Sigmoid colon (tissue), 6 donors: ENCODE measurements at regions not wholly inside any gene's neighbourhood (a gene's known extent, or its start where the extent isn't known, plus 50 kb on each side); places are given as distances from the start of the nearest gene placed in this dataset.

Experiments
- DNase-seq: peaks from one replicate; pipeline ENCODE4 v3.0.0-alpha.2; 2019
- H3K27ac ChIP-seq, 4 donors: fragments of 200-600 bp; sonication (generic); one replicate each; pipeline ENCODE4 v1.5.1; 2016 to 2019; ENCODE audit warnings: mild to moderate bottlenecking in 1 of 4
- H3K27me3 ChIP-seq, 3 donors: fragments of 200-600 bp; sonication (generic); one replicate each; pipeline ENCODE4 v1.5.1; 2019; ENCODE audit warnings: mild to moderate bottlenecking in 1 of 3
- H3K36me3 ChIP-seq, 4 donors: fragments of 200-600 bp; sonication (generic); one replicate each; pipeline ENCODE4 v1.5.1; 2016 to 2019
- H3K4me1 ChIP-seq, 4 donors: fragments of 200-600 bp; sonication (generic); one replicate each; pipeline ENCODE4 v1.5.1; 2017 to 2019
- H3K4me3 ChIP-seq, 4 donors: fragments of 200-600 bp; sonication (generic); one replicate each; pipeline ENCODE4 v1.5.1; 2017 to 2019; ENCODE audit warnings: mild to moderate bottlenecking in 2 of 4, moderate library complexity in 1 of 4
- H3K9me3 ChIP-seq, 4 donors: fragments of 200-600 bp in 3 of 4; sonication (generic) in 3 of 4; one replicate each; pipeline versions ENCODE4 v1.5.1 to v1.6.1; 2013 to 2019
- CTCF ChIP-seq, 4 experiments: fragments of 450-650 bp in 3 of 4; fragments of 200-600 bp in 1 of 4; IDR thresholded peaks; one replicate each; pipeline ENCODE4 v1.5.1; 2016 to 2019; ENCODE audit warnings: antibody characterized with exemption in 4 of 4, mild to moderate bottlenecking in 3 of 4, moderate library complexity in 2 of 4
- EP300 ChIP-seq, 4 donors: sonication (generic); formaldehyde crosslinking; IDR thresholded peaks; one replicate each; pipeline ENCODE4 v1.6.1; 2017; ENCODE audit warnings: antibody characterized with exemption in 4 of 4
- POLR2A ChIP-seq, 2 donors: fragments of 450-650 bp; IDR thresholded peaks; one replicate each; pipeline ENCODE4 v1.6.1; 2016; ENCODE audit warnings: antibody characterized with exemption in 2 of 2, mild to moderate bottlenecking in 2 of 2, moderate library complexity in 2 of 2
- POLR2AphosphoS5 ChIP-seq, 4 donors: sonication (generic); formaldehyde crosslinking; IDR thresholded peaks; one replicate each; pipeline ENCODE4 v1.6.1; 2017; ENCODE audit warnings: antibody characterized with exemption in 4 of 4
- WGBS, 2 donors: extraction: QIAGEN DNeasy Blood & Tissue Kit; methylation state at CpG; one replicate each; pipeline ENCODE4 v1.1.7; 2013; 5-methylcytosine and 5-hydroxymethylcytosine counted together
- intact Hi-C: fragments of 100-400 bp; cut with DNase I; formaldehyde crosslinking; loops from one replicate; pipeline ENCODE4 v1.15.1; 2023
- donor health status: healthy with polysubstance abuse.
- donor health status: healthy.

- WGBS, 2 donors, result 52 to 61% methylated on average over 8 of the region's 8 CpGs
- intact Hi-C loops, result no loop called here
- Histone ChIP-seq H3K27ac (no peak overlapping the region), H3K27me3 (no peaks in the 10 kb centered on the region), H3K4me3 (no peak overlapping the region), H3K4me1 (no peaks in the 10 kb centered on the region), H3K9me3 (no peaks in the 10 kb centered on the region), H3K36me3 (no peaks in the 10 kb centered on the region)
- TF ChIP-seq EP300 (IDR thresholded peaks at IDR 0.05) (no peak), POLR2A (IDR thresholded peaks at IDR 0.05) (no peak), CTCF (IDR thresholded peaks at IDR 0.05) (no peak), POLR2AphosphoS5 (IDR thresholded peaks at IDR 0.05) (no peak)
- no peak for DNase-seq
These were observed 98.2 kb upstream of the RASA1 start for GRCh38 chr5:87169300-87169991.

- intact Hi-C loops, result no loop called here
- TF ChIP-seq EP300 (IDR thresholded peaks at IDR 0.05) (no peak), POLR2A (IDR thresholded peaks at IDR 0.05) (no peak), CTCF (IDR thresholded peaks at IDR 0.05) (no peak), POLR2AphosphoS5 (IDR thresholded peaks at IDR 0.05) (no peak)
These were observed 96.9 kb upstream of the RASA1 start for GRCh38 chr5:87170799-87171198.

GRCh38 chr5:87182649-87183048 is 85.0 kb upstream of the RASA1 start:
- Histone ChIP-seq H3K4me3 (no peak overlapping the region), H3K27me3 (no peaks in the 10 kb centered on the region), H3K27ac (no peak overlapping the region), H3K9me3 (no peaks in the 10 kb centered on the region), H3K36me3 (no peaks in the 10 kb centered on the region), H3K4me1 (no peaks in the 10 kb centered on the region)
- no peak for DNase-seq
- 25 to 33% methylated on average over 4 of the region's 4 CpGs for WGBS, 2 donors
- TF ChIP-seq POLR2A (IDR thresholded peaks at IDR 0.05) (no peak), POLR2AphosphoS5 (IDR thresholded peaks at IDR 0.05) (no peak), CTCF (IDR thresholded peaks at IDR 0.05) (no peak), EP300 (IDR thresholded peaks at IDR 0.05) (no peak)
- intact Hi-C loops, result no loop called here

More at GRCh38 chr5:87170799-87171198, 96.9 kb upstream of the RASA1 start:
- no peaks in the 10 kb centered on the region for H3K27me3 ChIP-seq
- H3K4me3 ChIP-seq, result no peak overlapping the region
- H3K36me3 ChIP-seq, result no peaks in the 10 kb centered on the region
- H3K4me1 ChIP-seq, result no peaks in the 10 kb centered on the region
- no peaks in the 10 kb centered on the region for H3K9me3 ChIP-seq
- DNase-seq, result no peak
- 70 to 81% methylated on average over 3 of the region's 3 CpGs for whole genome bisulfite sequencing, 2 donors
- no peak overlapping the region for H3K27ac ChIP-seq

GRCh38 chr5:87183896-87184295 is 83.8 kb upstream of the RASA1 start:
- no peaks in the 10 kb centered on the region for H3K36me3 ChIP-seq
- intact Hi-C loops, result no loop called here
- no peak overlapping the region for H3K27ac ChIP-seq
- DNase-seq, result no peak
- H3K9me3 ChIP-seq, result no peaks in the 10 kb centered on the region
- no peaks in the 10 kb centered on the region for H3K4me1 ChIP-seq
- TF ChIP-seq POLR2A (IDR thresholded peaks at IDR 0.05) (no peak), POLR2AphosphoS5 (IDR thresholded peaks at IDR 0.05) (no peak), CTCF (IDR thresholded peaks at IDR 0.05) (no peak), EP300 (IDR thresholded peaks at IDR 0.05) (no peak)
- no peak overlapping the region for H3K4me3 ChIP-seq
- H3K27me3 ChIP-seq, result no peaks in the 10 kb centered on the region
- WGBS, 2 donors, result 83 to 89% methylated on average over 3 of the region's 3 CpGs

- no peaks in the 10 kb centered on the region for H3K36me3 ChIP-seq
- no peak for DNase-seq
- no peaks in the 10 kb centered on the region for H3K27me3 ChIP-seq
- H3K4me1 ChIP-seq, result no peaks in the 10 kb centered on the region
- 89 to 96% methylated on average over 5 of the region's 5 CpGs for WGBS, 2 donors
- intact Hi-C loops, result no loop called here
- no peak overlapping the region for H3K4me3 ChIP-seq
- H3K27ac ChIP-seq, result no peak overlapping the region
- TF ChIP-seq POLR2AphosphoS5 (IDR thresholded peaks at IDR 0.05) (no peak), EP300 (IDR thresholded peaks at IDR 0.05) (no peak), CTCF (IDR thresholded peaks at IDR 0.05) (no peak), POLR2A (IDR thresholded peaks at IDR 0.05) (no peak)
- no peaks in the 10 kb centered on the region for H3K9me3 ChIP-seq
These were observed 83.1 kb upstream of the RASA1 start for GRCh38 chr5:87184605-87185004.
